ENCODE measurements at regions not wholly inside any gene's neighbourhood (a gene's known extent, or its start where the extent isn't known, plus 50 kb on each side); places are given as distances from the start of the nearest gene placed in this dataset.

DNA sequence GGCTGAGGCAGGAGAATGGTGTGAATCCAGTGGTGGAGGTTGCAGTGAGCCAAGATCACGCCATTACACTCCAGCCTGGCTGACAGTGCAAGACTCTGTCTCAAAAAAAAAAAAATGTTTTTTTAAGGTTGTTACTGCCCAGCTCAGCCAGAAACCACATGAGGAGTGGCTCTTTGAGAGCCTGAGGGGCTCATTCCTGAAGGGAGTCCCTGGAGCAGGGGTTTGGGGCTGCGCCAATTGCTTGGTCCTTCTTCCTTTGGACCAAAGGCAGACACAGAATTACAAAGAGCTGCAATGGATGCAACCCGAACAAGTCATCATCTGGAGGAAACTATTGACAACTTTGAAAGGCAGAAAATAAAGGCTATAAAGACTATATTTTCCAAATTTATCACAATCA, 60.6 kb upstream of the WWC2 start:
- Histone ChIP-seq H2AFZ (replicated peaks; ENCODE audit: low read length, poor library complexity) (no peak overlapping the region), H3K4me2 (ENCODE audit: low read depth, low read length) (no peak overlapping the region), H2BK15ac (ENCODE audit: low read depth, low read length) (no peak overlapping the region), H2BK120ac (ENCODE audit: low read depth, low read length) (no peak overlapping the region), H3K9me3 (ENCODE audit: control insufficient read depth, insufficient read depth, low read length) (no peaks in the 10 kb centered on the region), H4K5ac (ENCODE audit: low read depth, low read length) (no peak overlapping the region), H3K14ac (replicated peaks; ENCODE audit: low read depth, low read length) (no peak overlapping the region), H3K9me1 (ENCODE audit: insufficient read depth, low read length) (no peaks in the 10 kb centered on the region), H3K4me3 (ENCODE audit: insufficient read depth, low read depth, low read length) (no peak overlapping the region), H4K91ac (ENCODE audit: insufficient read depth, low read depth, low read length) (no peak overlapping the region), H2AK9ac (replicated peaks; ENCODE audit: low read depth, low read length, poor library complexity) (no peak overlapping the region), H2BK20ac (ENCODE audit: low read depth, low read length) (no peak overlapping the region), H3K18ac (ENCODE audit: low read depth, low read length) (no peak overlapping the region), H3K79me1 (ENCODE audit: low read depth in 1 of 2, low read length in 2 of 2) (no peaks in the 10 kb centered on the region), H2BK5ac (ENCODE audit: low read depth, low read length, poor library complexity, severe bottlenecking) (no peak overlapping the region), H3K4me1 (ENCODE audit: control insufficient read depth, insufficient read depth, low read length) (no peaks in the 10 kb centered on the region), H3K27ac (ENCODE audit: insufficient read depth, low read length) (no peak overlapping the region), H4K20me1 (ENCODE audit: insufficient read depth, low read length) (no peaks in the 10 kb centered on the region), H3K4ac (ENCODE audit: low read depth, low read length) (no peak overlapping the region), H3K23ac (ENCODE audit: low read depth, low read length) (no peak overlapping the region), H4K8ac (ENCODE audit: low read depth in 2 of 2, low read length in 2 of 2) (no peak overlapping the region), H2AK5ac (ENCODE audit: low read depth, low read length) (no peak overlapping the region), H3K9ac (ENCODE audit: low read depth, low read length) (no peak overlapping the region), H3K36me3 (ENCODE audit: control insufficient read depth, insufficient read depth, low read length) (no peaks in the 10 kb centered on the region), H3K56ac (ENCODE audit: extremely low read depth, insufficient read depth, low read length) (no peak overlapping the region), H3K27me3 (ENCODE audit: control insufficient read depth, insufficient read depth, low read length) (peaks cover 27% of the 10 kb centered on the region)
- in situ Hi-C loops (cut with MboI; ENCODE audit: low sequenced_read_pairs) (no loop called here), intact Hi-C loops (cut with micrococcal nuclease) (loop anchor here (5.0 kb wide), 1 partner anchor 76 kb away; no protein-coding TSS in a partner anchor), dilution Hi-C loops (cut with HindIII; ENCODE audit: low sequenced_read_pairs, unreplicated experiment) (no loop called here)
- no TSS peak for BruUV-seq (replicated peaks)
- POLR2A ChIA-PET (ENCODE audit: unreplicated experiment): no interaction called here
- no peak for TF ChIP-seq CTCF (conservative IDR thresholded peaks at IDR 0.05; ENCODE audit: low read depth, low read length)
- no peak for TF ChIP-seq MAFK (IDR thresholded peaks at IDR 0.05; ENCODE audit: low read depth, low read length)
- TF ChIP-seq, protein P1, sequence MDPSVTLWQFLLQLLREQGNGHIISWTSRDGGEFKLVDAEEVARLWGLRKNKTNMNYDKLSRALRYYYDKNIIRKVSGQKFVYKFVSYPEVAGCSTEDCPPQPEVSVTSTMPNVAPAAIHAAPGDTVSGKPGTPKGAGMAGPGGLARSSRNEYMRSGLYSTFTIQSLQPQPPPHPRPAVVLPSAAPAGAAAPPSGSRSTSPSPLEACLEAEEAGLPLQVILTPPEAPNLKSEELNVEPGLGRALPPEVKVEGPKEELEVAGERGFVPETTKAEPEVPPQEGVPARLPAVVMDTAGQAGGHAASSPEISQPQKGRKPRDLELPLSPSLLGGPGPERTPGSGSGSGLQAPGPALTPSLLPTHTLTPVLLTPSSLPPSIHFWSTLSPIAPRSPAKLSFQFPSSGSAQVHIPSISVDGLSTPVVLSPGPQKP (IDR thresholded peaks at IDR 0.05; ENCODE audit: borderline replicate concordance, low read depth, low read length): no peak
- TF ChIP-seq RCOR1 (IDR thresholded peaks at IDR 0.05; ENCODE audit: insufficient replicate concordance, low read length): no peak
- TF ChIP-seq MAZ (IDR thresholded peaks at IDR 0.05; ENCODE audit: borderline replicate concordance, low read depth, low read length): no peak
- no peak for TF ChIP-seq MXI1 (IDR thresholded peaks at IDR 0.05; ENCODE audit: borderline replicate concordance, low read depth, low read length)
- no peak for TF ChIP-seq BHLHE40 (IDR thresholded peaks at IDR 0.05; ENCODE audit: low read depth, low read length)
- TF ChIP-seq FOS (IDR thresholded peaks at IDR 0.05; ENCODE audit: low read depth, low read length): no peak
- no peak for TF ChIP-seq POLR2A (IDR thresholded peaks at IDR 0.05; ENCODE audit: low read depth, low read length)
- no peak for TF ChIP-seq RFX5 (IDR thresholded peaks at IDR 0.05; ENCODE audit: low read depth, low read length)
- no peak for TF ChIP-seq SMC3 (IDR thresholded peaks at IDR 0.05; ENCODE audit: low read depth, low read length)
- TF ChIP-seq RAD21 (IDR thresholded peaks at IDR 0.05; ENCODE audit: low read length): no peak
- TF ChIP-seq NFE2L2 (IDR thresholded peaks at IDR 0.05; ENCODE audit: low read depth, low read length): no peak
- TF ChIP-seq USF2 (IDR thresholded peaks at IDR 0.05; ENCODE audit: low read depth, low read length): no peak
- TF ChIP-seq CEBPB (IDR thresholded peaks at IDR 0.05; ENCODE audit: low read depth, low read length): no peak
- no peak for TF ChIP-seq CHD1 (IDR thresholded peaks at IDR 0.05; ENCODE audit: low read depth, low read length)
- WGBS, 2 experiments (ENCODE audit: extremely low coverage in 2 of 2, insufficient read length in 1 of 2): no CpG with 5 or more reads among the region's 3 CpGs
- DNase-seq (no peak), ATAC-seq (ENCODE audit: low read depth) (no peak)
- CTCF ChIA-PET: no interaction called here
